A549 (cell line): ENCODE measurements at regions not wholly inside any gene's neighbourhood (a gene's known extent, or its start where the extent isn't known, plus 50 kb on each side); places are given as distances from the start of the nearest gene placed in this dataset.

Experiments used
- ATAC-seq, 2 experiments: fragments of 200-7000 bp in 1 of 2; fragments of >200 bp in 1 of 2; cut with Nextera tagmentation in 1 of 2; cut with Tn5 transposase in 1 of 2; 3 replicates each; pipeline versions ENCODE4 v1.8.0 to v1.9.1; 2018 to 2020; ENCODE audit warnings: mild to moderate bottlenecking in 1 of 2, moderate library complexity in 1 of 2
- CTCF ChIA-PET: fragments of 300-600 bp; sonication (Branson Sonifier 250); formaldehyde crosslinking; extraction: SDS; loops from one replicate; lab custom pipeline; 2021; ENCODE audit warnings: antibody characterized with exemption, inconsistent platforms; lab: Yijun Ruan, JAX
- POLR2A ChIA-PET: fragments of 350-600 bp; formaldehyde crosslinking; extraction: SDS; loops from one replicate; lab custom pipeline; 2021; ENCODE audit warnings: antibody characterized with exemption, inconsistent platforms; lab: Yijun Ruan, JAX
- DNase-seq, 2 experiments: peaks; one replicate each; pipeline versions ENCODE4 v3.0.0 to v3.0.0-alpha.2; 2011 to 2016; ENCODE audit warnings: low read depth in 1 of 2, low spot score in 1 of 2
- FAIRE-seq: peaks from 2 replicates; lab custom pipeline; 2011; peaks lifted over from hg19 to GRCh38; lab: Jason Lieb, UNC
- H3K27ac ChIP-seq, 2 experiments: fragments of >200 bp; sonication (Bioruptor Twin); formaldehyde crosslinking; 3 replicates each; pipeline ENCODE4 v1.5.1; 2016 to 2017
- H3K4me1 ChIP-seq: fragments of >200 bp; sonication (Bioruptor Twin); formaldehyde crosslinking; 3 replicates; pipeline ENCODE4 v1.6.1; 2016
- H3K4me2 ChIP-seq: fragments of >200 bp; sonication (Bioruptor Twin); formaldehyde crosslinking; 3 replicates; pipeline ENCODE4 v1.6.1; 2016
- H3K4me3 ChIP-seq: fragments of >200 bp; sonication (Bioruptor Twin); formaldehyde crosslinking; 3 replicates; pipeline ENCODE4 v1.5.1; 2016
- H3K9me3 ChIP-seq: fragments of >200 bp; sonication (Bioruptor Twin); formaldehyde crosslinking; 3 replicates; pipeline ENCODE4 v1.6.1; 2016
- ATOH8 ChIP-seq: fragments of 250-450 bp; sonication (Bioruptor Pico); IDR thresholded peaks from 2 replicates; pipeline ENCODE4 v1.5.0; 2020; ENCODE audit warnings: low read depth, mild to moderate bottlenecking, moderate library complexity
- BHLHE40 ChIP-seq: IDR thresholded peaks from 2 replicates; pipeline ENCODE4 v1.6.1; 2012; ENCODE audit warnings: low read depth, low read length, inconsistent platforms
- CBX2 ChIP-seq: fragments of 200-600 bp; sonication (generic); IDR thresholded peaks from 2 replicates; pipeline ENCODE4 v1.6.1; 2016; ENCODE audit warnings: low read depth, mild to moderate bottlenecking, borderline replicate concordance
- CTCF ChIP-seq: fragments of >200 bp; sonication (Bioruptor Twin); formaldehyde crosslinking; IDR thresholded peaks from 3 replicates; pipeline ENCODE4 v1.5.1; 2016
- EHMT2 ChIP-seq: fragments of 200-600 bp; sonication (generic); IDR thresholded peaks from 2 replicates; pipeline ENCODE4 v1.6.1; 2016; ENCODE audit warnings: antibody characterized with exemption, low read depth, mild to moderate bottlenecking, moderate library complexity
- ELK1 ChIP-seq: fragments of 150-350 bp; IDR thresholded peaks from 2 replicates; pipeline ENCODE4 v1.6.1; 2014; ENCODE audit warnings: low read depth, mild to moderate bottlenecking, low read length
- ESRRA ChIP-seq: fragments of 150-350 bp; IDR thresholded peaks from 2 replicates; pipeline ENCODE4 v1.6.1; 2014; ENCODE audit warnings: mild to moderate bottlenecking, low read length, borderline replicate concordance
- FOSB ChIP-seq: fragments of 250-450 bp; sonication (Bioruptor Pico); IDR thresholded peaks from 2 replicates; pipeline ENCODE4 v1.5.0; 2020; ENCODE audit warnings: mild to moderate bottlenecking, moderate library complexity
- FOSL2 ChIP-seq, 2 experiments: fragments of 450-650 bp in 1 of 2; fragments of >200 bp in 1 of 2; sonication (Bioruptor Twin) in 1 of 2; formaldehyde crosslinking; IDR thresholded peaks; 2 replicates each; pipeline versions ENCODE4 v1.5.0 to v1.6.1; 2016 to 2020; ENCODE audit warnings: mild to moderate bottlenecking in 1 of 2, moderate library complexity in 1 of 2
- GATA3 ChIP-seq: IDR thresholded peaks from 2 replicates; pipeline ENCODE4 v1.6.1; 2012; ENCODE audit warnings: borderline replicate concordance
- HDAC2 ChIP-seq: fragments of 200-600 bp; sonication (generic); IDR thresholded peaks from 2 replicates; pipeline ENCODE4 v1.6.1; 2016
- HES2 ChIP-seq: fragments of >200 bp; sonication (Bioruptor Twin); formaldehyde crosslinking; IDR thresholded peaks from 2 replicates; pipeline ENCODE4 v1.6.1; 2016
- HOXB13 ChIP-seq: fragments of 250-450 bp; sonication (Bioruptor Pico); IDR thresholded peaks from 2 replicates; pipeline ENCODE4 v1.5.0; 2020; ENCODE audit warnings: low read depth, mild to moderate bottlenecking, moderate library complexity
- JUNB ChIP-seq: fragments of >200 bp; sonication (Bioruptor Twin); formaldehyde crosslinking; IDR thresholded peaks from 2 replicates; pipeline ENCODE4 v1.6.1; 2016
- KDM1A ChIP-seq: fragments of 200-600 bp; sonication (generic); IDR thresholded peaks from 2 replicates; pipeline ENCODE4 v1.6.1; 2016; ENCODE audit warnings: low read depth, mild to moderate bottlenecking
- KDM5A ChIP-seq: fragments of 200-600 bp; sonication (generic); IDR thresholded peaks from 2 replicates; pipeline ENCODE4 v1.6.1; 2016; ENCODE audit warnings: antibody characterized with exemption, mild to moderate bottlenecking
- MAFK ChIP-seq: fragments of 450-650 bp; IDR thresholded peaks from 2 replicates; pipeline ENCODE4 v1.6.1; 2014; ENCODE audit not compliant: partially characterized antibody
- MAZ ChIP-seq: fragments of 150-350 bp; IDR thresholded peaks from 2 replicates; pipeline ENCODE4 v1.6.1; 2014; ENCODE audit warnings: antibody characterized with exemption, low read depth, low read length, borderline replicate concordance
- NR3C1 ChIP-seq: fragments of >200 bp; sonication (Bioruptor Twin); formaldehyde crosslinking; IDR thresholded peaks from 3 replicates; pipeline ENCODE4 v1.6.1; 2017
- PHF8 ChIP-seq: fragments of 200-600 bp; sonication (generic); IDR thresholded peaks from 2 replicates; pipeline ENCODE4 v1.6.1; 2016; ENCODE audit warnings: low read depth, mild to moderate bottlenecking, antibody characterized with exemption, moderate library complexity, borderline replicate concordance
- REST ChIP-seq: fragments of 200-600 bp; sonication (generic); IDR thresholded peaks from 2 replicates; pipeline ENCODE4 v1.6.1; 2016; ENCODE audit warnings: antibody characterized with exemption, mild to moderate bottlenecking, moderate library complexity
- RFX5 ChIP-seq: fragments of 450-650 bp; IDR thresholded peaks from 2 replicates; pipeline ENCODE4 v1.7.1; 2014; ENCODE audit warnings: antibody characterized with exemption, mild to moderate bottlenecking, moderate library complexity
- SMC3 ChIP-seq: fragments of >200 bp; sonication (Bioruptor Twin); formaldehyde crosslinking; IDR thresholded peaks from 3 replicates; pipeline ENCODE4 v1.6.1; 2018; ENCODE audit warnings: inconsistent platforms
- SREBF2 ChIP-seq: fragments of 450-650 bp; IDR thresholded peaks from 2 replicates; pipeline ENCODE4 v1.6.1; 2014; ENCODE audit warnings: mild to moderate bottlenecking, moderate library complexity
- TFCP2L1 ChIP-seq: fragments of 250-450 bp; sonication (Bioruptor Pico); IDR thresholded peaks from 2 replicates; pipeline ENCODE4 v1.5.0; 2021; ENCODE audit warnings: mild to moderate bottlenecking
- TP53 ChIP-seq: fragments of 250-450 bp; sonication (Bioruptor Pico); IDR thresholded peaks from 2 replicates; pipeline ENCODE4 v1.5.0; 2021; ENCODE audit warnings: mild to moderate bottlenecking, moderate library complexity
- WGBS: methylation state at CpG from one replicate; pipeline ENCODE4 v1.1.6; 2017; ENCODE audit errors: missing lambda C conversion rate; 5-methylcytosine and 5-hydroxymethylcytosine counted together

GRCh38 chr21:27129694-27130093, 162.8 kb upstream of the ADAMTS5 start (continued):
- TF ChIP-seq ATOH8 (CRISPR knock-in tag) (no peak), HES2 (no peak), HOXB13 (no peak), JUNB (no peak), TFCP2L1 (CRISPR knock-in tag) (no peak), CTCF (no peak), MAFK (no peak), HDAC2 (no peak)

- ChIA-PET CTCF (no interaction called here), POLR2A (no interaction called here)
- Histone ChIP-seq H3K4me2 (no peak overlapping the region), H3K4me1 (no peaks in the 10 kb centered on the region), H3K27ac (no peak overlapping the region), H3K9me3 (no peaks in the 10 kb centered on the region), H3K4me3 (no peak overlapping the region)
- TF ChIP-seq EHMT2: no peak
- TF ChIP-seq TP53 (CRISPR knock-in tag): no peak
- no peak for TF ChIP-seq SREBF2
- no peak for TF ChIP-seq KDM1A
- no peak for TF ChIP-seq MAFK
- TF ChIP-seq KDM5A: no peak
- no peak for FAIRE-seq
- no peak for ATAC-seq
- 0% methylated on average over 1 of the region's 1 CpG for WGBS
- DNase-seq: no peak
Observed at GRCh38 chr21:27129215-27129614, 162.3 kb upstream of the ADAMTS5 start.

GRCh38 chr21:27126140-27126539, 159.3 kb upstream of the ADAMTS5 start:
- ChIA-PET POLR2A (no interaction called here), CTCF (no interaction called here)
- ATAC-seq: no peak
- DNase-seq: no peak
- 1% methylated on average over 4 of the region's 4 CpGs for WGBS
- no peaks in the 10 kb centered on the region for H3K9me3 ChIP-seq
- no peak for FAIRE-seq
- no peak overlapping the region for H3K4me2 ChIP-seq
- no peak overlapping the region for H3K4me3 ChIP-seq
- H3K27ac ChIP-seq: no peak overlapping the region
- no peaks in the 10 kb centered on the region for H3K4me1 ChIP-seq
- TF ChIP-seq RFX5: no peak
- no peak for TF ChIP-seq ELK1
- no peak for TF ChIP-seq MAFK
- TF ChIP-seq BHLHE40: no peak
- no peak for TF ChIP-seq NR3C1
- no peak for TF ChIP-seq GATA3
- TF ChIP-seq FOSL2 (IDR thresholded peaks at IDR 0.05): no peak
- no peak for TF ChIP-seq FOSL2 (CRISPR knock-in tag; IDR thresholded peaks at IDR 0.05)
- no peak for TF ChIP-seq FOSB (CRISPR knock-in tag)
- no peak for TF ChIP-seq SMC3
- TF ChIP-seq ATOH8 (CRISPR knock-in tag): no peak
- TF ChIP-seq MAZ: no peak
- TF ChIP-seq CTCF: no peak
- TF ChIP-seq CBX2: no peak
- no peak for TF ChIP-seq PHF8
- TF ChIP-seq ESRRA: no peak
- no peak for TF ChIP-seq REST
